ENCODE measurements at regions not wholly inside any gene's neighbourhood (a gene's known extent, or its start where the extent isn't known, plus 50 kb on each side); places are given as distances from the start of the nearest gene placed in this dataset.

- no peak for DNase-seq (ENCODE audit: low spot score)
Measured at GRCh38 chr4:24054910-24055309, 165.1 kb upstream of the PPARGC1A start.

DNA sequence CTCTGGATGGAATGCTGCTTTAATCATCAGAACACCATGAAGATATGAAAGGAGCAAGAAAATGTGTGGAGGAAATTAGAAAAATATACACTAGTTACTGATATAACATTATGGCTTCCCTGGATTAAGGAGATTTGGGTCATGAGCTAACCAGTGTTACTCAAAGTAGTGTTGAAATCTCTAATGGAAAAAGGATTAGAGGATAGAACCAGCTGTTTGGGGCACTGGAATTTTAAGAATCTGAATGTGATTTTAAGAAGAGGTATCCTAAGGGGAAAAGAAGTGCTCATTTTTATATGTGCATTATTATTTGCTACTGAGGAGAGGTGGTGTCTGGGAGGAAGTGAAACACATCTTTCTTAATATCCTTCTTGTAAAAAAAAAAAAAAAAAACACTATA, 164.1 kb upstream of the PPARGC1A start:
- no peak for DNase-seq (ENCODE audit: low spot score)

- DNase-seq (ENCODE audit: low spot score): no peak
Measured at GRCh38 chr4:24044610-24045589, 155.1 kb upstream of the PPARGC1A start.

DNA sequence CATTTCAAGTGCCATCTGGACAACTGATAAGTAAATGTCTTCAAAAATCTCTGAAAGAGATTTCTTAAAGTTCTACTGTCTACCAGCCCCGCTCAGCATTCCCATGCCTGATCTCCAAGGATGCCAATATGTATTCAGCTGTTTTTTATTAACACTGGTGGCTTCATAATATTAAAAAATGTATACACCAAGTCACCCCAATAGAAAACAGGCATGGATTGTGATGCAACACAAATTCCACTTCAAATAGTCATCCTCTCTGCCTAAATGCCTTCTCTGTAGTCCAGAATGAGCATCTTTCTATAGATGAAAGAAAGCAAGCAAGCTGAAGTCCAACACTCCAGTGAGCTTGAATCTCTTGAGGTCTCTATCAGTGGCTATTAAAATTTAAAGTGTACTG, 152.2 kb upstream of the PPARGC1A start:
- DNase-seq (ENCODE audit: low spot score): no peak

- DNase-seq (ENCODE audit: low spot score): no peak
Measured at GRCh38 chr4:24040811-24041210, 151.0 kb upstream of the PPARGC1A start.

DNA sequence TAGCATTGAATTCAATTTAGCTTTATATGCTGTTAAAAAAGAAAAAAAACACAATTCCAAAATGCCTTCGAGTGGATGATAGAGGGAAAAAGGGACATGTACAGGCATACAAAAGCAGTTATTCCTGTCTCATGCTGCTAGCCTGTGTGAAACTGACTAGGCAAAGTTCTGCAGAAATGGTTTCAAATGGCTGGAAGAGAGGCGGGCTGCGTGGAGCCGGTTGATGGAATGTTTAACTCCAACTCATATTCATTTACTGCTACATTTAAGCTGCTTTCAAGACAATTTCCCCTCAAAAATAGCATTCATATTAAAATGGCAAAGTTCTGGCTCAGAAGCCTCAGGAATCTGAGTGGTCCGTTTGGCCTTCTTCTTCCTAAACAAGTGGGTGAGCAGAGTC, 143.8 kb upstream of the PPARGC1A start:
- no peak for DNase-seq (ENCODE audit: low spot score)

DNA sequence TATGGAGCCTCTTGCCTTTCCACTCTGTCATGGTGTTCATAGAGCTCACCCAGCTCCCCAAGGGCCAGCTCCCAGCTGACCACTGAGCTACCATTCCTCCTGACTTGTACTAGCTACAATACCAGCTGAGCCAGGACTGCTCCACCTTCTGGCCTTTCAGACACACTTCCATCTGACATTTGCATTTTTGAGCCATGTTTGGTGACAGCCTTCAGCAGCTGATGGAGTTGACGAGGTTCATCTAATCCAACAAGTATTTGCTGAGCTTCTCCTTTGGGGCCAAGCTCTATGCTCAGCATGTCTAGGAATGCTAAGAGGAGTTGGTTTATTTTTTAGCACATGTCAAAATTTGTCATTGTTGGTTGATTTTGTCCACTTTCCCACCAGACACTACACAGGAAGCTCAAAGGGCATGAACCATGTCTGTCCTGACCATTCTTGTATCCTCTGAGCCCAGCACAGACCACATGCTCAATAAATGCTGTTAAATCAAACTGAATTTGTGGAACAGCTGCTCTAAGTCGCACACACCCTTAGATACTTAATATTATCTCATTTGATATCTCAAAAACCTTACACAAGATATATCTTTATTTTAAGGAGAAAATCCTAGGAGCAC, 142.6 kb upstream of the PPARGC1A start:
- no peak for DNase-seq (ENCODE audit: low spot score)

DNA sequence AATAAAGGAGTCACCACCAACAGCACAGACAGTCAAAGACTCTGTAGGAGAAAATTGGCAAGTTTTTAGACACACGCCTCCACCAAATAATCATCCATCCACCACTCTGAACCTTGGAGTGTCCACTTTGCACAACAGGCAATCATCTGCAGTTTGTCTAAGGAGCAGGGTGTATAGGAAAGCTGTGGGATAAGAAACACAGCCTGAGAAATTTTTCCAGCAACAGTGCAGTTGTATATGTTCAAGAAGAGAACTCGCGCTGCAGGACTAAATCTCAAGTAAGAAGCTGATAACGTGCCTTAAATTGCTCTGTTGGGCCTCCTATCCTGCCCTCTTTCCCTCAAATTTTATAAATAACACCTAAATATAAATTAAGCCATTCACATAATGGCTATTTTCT, 136.7 kb upstream of the PPARGC1A start:
- no peak for DNase-seq (ENCODE audit: low spot score)

DNA sequence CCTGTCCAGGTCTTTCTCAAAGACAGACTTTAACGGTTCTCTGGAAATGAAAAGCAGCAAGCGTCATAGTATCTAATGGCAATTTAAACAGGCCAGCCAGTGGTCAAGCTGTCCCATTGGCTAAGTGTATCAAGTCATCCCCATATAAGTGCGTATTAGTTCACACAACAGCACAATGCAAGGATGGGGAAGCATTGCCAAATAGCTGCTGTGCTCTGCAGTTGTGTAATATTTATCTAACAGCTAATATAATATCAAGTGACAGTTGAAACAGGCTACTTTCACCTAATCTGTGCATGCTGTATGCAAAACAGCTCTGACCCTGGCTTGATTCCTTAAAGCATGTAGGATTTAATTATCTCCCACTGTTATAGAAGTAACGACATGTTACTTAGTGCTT, 134.8 kb upstream of the PPARGC1A start:
- DNase-seq (ENCODE audit: low spot score): no peak

DNA sequence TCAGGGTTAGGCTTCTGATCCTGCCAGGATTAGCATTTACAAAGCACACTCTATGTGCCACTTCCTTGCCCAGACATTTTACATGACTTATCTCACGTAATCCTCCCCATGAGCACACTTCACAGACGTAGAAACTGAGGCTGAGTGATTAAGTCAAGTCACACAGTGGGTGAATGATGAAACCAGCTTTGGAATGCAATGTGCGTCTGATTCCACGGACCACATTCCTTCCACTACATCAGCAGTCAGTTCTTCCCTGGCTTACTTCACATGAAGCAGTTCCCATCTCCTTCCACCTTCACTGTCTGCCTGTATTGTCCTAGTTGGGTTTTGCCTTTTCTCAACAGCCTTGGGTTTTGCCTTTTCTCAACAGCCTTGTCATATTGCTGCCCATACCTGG, 134.3 kb upstream of the PPARGC1A start:
- DNase-seq (ENCODE audit: low spot score): no peak

- DNase-seq (ENCODE audit: low spot score): no peak
Measured at GRCh38 chr4:24015782-24016181, 125.9 kb upstream of the PPARGC1A start.

GRCh38 chr4:24013668-24014422, 124.0 kb upstream of the PPARGC1A start:
- DNase-seq (ENCODE audit: low spot score): no peak

- DNase-seq (ENCODE audit: low spot score): no peak
Measured at GRCh38 chr4:24010994-24011393, 121.1 kb upstream of the PPARGC1A start.

GRCh38 chr4:24010573-24010972, 120.7 kb upstream of the PPARGC1A start:
- no peak for DNase-seq (ENCODE audit: low spot score)

DNA sequence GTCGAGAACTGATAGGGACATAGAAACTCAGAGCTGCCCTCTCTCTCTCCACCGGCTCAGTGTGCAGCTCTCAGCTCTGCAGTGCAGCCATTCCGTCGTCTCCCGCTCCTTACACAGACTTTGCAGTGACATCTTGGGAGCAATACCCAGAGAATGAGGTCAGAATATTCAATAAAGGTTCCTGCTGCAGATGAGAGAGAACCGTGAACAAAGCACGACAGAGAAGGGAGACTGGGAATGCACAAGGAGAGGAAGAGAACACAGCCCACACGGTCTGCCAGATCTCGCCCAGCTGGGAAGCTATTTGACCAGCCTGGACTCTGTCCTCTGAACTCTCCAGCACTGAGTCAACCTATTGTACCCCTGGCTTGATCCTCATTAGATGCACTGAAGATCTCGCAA, 118.0 kb upstream of the PPARGC1A start:
- no peak for DNase-seq (ENCODE audit: low spot score)

DNA sequence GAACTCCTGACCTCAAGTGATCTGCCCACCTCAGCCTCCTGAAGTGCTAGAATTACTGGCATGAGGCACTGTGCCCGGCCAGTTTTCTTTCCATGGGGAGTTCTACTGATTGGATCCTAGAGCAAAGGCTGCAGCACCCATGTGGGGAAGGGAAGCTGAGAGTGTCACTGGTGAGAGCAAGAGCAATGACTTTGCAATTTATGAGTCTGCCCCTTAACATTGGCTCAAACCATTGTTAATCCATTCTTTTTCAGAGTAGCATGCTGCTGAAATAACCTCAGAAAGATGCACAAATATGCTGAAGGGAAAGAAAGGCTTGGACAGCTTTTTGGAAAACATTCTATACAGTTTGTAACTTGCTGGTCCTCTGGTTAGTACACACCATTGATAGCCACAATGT, 116.4 kb upstream of the PPARGC1A start:
- no peak for DNase-seq (ENCODE audit: low spot score)

GRCh38 chr4:24003926-24004325, 114.1 kb upstream of the PPARGC1A start:
- DNase-seq (ENCODE audit: low spot score): no peak

DNA sequence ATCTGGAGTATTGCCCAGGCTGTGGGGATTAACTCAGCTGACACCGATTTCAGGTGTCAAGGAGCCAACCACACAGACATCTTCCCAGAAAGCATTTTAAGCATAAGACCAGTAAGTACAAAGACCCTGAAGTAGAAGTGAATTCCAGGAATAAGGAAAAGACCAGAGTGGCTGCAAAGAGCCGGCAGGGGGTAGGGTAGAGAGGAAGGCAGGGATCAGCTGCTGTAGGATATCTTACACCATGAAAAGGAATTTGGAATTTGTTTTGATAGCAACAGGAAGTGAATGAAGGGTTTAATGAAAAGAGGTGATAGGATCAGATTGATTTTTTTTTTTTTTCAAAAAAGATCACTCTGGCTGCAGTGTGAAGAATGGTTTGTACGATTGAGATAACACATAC, 113.6 kb upstream of the PPARGC1A start:
- no peak for DNase-seq (ENCODE audit: low spot score)

DNA sequence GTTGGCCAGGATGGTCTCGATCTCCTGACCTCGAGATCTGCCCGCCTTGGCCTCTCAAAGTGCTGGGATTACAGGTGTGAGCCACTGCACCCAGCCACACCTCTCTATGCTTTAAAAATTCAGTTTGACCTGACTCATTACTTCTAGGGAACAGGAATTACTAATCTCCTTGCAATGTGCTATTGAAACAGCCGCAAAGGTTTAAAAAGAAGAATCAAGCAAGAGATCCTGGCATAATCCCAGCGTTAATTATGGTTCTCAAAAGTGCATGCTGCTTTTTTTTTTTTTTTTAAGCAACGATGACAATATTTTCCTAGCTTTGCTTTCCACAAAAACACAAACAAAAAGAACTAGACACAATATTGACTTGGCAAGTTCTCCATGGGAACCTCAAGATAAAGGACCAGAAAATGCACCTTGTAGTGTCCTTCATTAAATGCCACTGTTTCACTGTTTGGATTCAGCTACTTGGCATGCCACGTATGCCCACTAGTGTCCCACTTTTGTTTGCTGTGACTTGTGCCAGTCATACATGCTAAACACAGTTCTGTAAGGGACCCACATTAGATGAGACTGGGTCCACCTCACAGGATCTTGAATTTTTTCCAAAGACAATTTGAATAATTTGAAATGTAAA, 112.6 kb upstream of the PPARGC1A start:
- DNase-seq (ENCODE audit: low spot score): no peak

- DNase-seq (ENCODE audit: low spot score): no peak
Measured at GRCh38 chr4:24001486-24002329, 111.9 kb upstream of the PPARGC1A start.

GRCh38 chr4:24000470-24000831, 110.6 kb upstream of the PPARGC1A start:
- no peak for DNase-seq (ENCODE audit: low spot score)
